ENCODE measurements at regions not wholly inside any gene's neighbourhood (a gene's known extent, or its start where the extent isn't known, plus 50 kb on each side); places are given as distances from the start of the nearest gene placed in this dataset.

DNA sequence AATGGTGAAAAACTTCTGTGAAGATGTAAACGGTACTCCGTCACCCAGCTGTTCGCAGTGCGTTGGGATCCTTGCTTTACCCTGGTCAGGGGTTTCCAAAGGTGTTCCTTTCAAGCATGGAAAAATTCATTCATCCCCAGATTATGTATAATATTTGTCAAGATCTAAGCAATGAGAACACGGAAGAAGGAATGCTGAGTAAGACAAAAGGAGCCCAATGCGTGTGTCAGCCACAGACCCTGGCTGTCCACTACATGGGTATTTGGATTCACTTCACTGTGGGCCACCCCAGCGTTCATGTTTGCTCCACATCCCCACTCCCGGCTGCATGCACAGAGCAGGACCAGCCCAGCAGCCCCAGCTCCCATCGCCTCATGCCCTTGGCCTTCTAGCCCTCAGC, 241.3 kb upstream of the CELF2 start:
- no peak for DNase-seq (ENCODE audit: low read depth)
- H3K4me3 ChIP-seq (ENCODE audit: low read depth, low read length): no peak overlapping the region
- TF ChIP-seq, protein P1, sequence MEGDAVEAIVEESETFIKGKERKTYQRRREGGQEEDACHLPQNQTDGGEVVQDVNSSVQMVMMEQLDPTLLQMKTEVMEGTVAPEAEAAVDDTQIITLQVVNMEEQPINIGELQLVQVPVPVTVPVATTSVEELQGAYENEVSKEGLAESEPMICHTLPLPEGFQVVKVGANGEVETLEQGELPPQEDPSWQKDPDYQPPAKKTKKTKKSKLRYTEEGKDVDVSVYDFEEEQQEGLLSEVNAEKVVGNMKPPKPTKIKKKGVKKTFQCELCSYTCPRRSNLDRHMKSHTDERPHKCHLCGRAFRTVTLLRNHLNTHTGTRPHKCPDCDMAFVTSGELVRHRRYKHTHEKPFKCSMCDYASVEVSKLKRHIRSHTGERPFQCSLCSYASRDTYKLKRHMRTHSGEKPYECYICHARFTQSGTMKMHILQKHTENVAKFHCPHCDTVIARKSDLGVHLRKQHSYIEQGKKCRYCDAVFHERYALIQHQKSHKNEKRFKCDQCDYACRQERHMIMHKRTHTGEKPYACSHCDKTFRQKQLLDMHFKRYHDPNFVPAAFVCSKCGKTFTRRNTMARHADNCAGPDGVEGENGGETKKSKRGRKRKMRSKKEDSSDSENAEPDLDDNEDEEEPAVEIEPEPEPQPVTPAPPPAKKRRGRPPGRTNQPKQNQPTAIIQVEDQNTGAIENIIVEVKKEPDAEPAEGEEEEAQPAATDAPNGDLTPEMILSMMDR (IDR thresholded peaks at IDR 0.05; ENCODE audit: insufficient read depth, low read depth, low read length): no peak

GRCh38 chr10:10777279-10777678, 240.4 kb upstream of the CELF2 start:
- no peak for DNase-seq (ENCODE audit: low read depth)
- TF ChIP-seq, protein P1 (IDR thresholded peaks at IDR 0.05; ENCODE audit: insufficient read depth, low read depth, low read length): no peak
- H3K4me3 ChIP-seq (ENCODE audit: low read depth, low read length): no peak overlapping the region

- DNase-seq (ENCODE audit: low read depth): no peak
- no peak overlapping the region for H3K4me3 ChIP-seq (ENCODE audit: low read depth, low read length)
- TF ChIP-seq, protein P1 (IDR thresholded peaks at IDR 0.05; ENCODE audit: insufficient read depth, low read depth, low read length): no peak
These were observed 239.9 kb upstream of the CELF2 start for GRCh38 chr10:10777723-10778122.

- no peak for DNase-seq (ENCODE audit: low read depth)
- TF ChIP-seq, protein P1 (IDR thresholded peaks at IDR 0.05; ENCODE audit: insufficient read depth, low read depth, low read length): no peak
These were observed 238.7 kb upstream of the CELF2 start for GRCh38 chr10:10778959-10779358.

DNA sequence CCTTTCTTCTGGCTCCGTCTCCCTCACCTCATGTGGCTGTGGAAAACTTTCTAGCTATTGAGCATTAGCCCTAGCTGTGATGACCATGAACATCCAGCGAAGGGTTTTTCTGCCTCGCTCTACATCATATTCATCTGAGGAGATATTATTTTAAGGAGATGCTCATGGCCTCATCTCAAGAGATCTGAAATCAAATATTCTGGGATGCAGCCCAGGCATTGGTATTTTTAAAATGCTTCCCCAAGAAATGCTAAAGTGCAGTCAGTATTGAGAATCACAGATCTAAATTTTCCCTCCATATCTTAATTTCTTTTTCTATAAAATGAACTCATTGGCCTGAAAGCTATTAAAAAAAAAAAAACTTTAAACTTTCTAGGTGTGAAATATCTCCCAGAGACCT, 238.2 kb upstream of the CELF2 start:
- TF ChIP-seq, protein P1 (IDR thresholded peaks at IDR 0.05; ENCODE audit: insufficient read depth, low read depth, low read length): no peak
- H3K4me3 ChIP-seq (ENCODE audit: low read depth, low read length): no peak overlapping the region
- no peak for DNase-seq (ENCODE audit: low read depth)

More at GRCh38 chr10:10778959-10779358, 238.7 kb upstream of the CELF2 start:
- H3K4me3 ChIP-seq (ENCODE audit: low read depth, low read length): no peak overlapping the region

DNA sequence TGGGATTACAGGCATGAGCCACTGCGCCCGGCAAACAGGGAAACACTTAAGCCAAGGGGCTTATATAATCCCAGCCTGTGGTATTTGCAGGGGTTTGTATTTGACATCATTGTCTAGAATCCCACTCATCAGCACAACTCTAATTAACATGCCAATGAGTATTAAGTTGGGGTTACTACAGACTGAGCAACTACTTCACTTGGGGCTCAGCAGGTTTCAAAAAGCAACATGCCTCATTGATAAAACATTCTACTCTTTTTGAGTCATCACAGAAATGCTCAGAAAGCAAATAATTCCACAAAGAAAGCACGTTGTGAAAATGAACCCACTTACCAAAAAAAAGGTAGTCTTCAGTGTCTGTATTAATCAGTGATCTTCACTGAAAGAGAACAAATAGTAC, 236.9 kb upstream of the CELF2 start:
- no peak for DNase-seq (ENCODE audit: low read depth)
- TF ChIP-seq, protein P1 (IDR thresholded peaks at IDR 0.05; ENCODE audit: insufficient read depth, low read depth, low read length): no peak
- H3K4me3 ChIP-seq (ENCODE audit: low read depth, low read length): no peak overlapping the region

- peak; percentile 30 for DNase-seq (ENCODE audit: low read depth)
- H3K4me3 ChIP-seq (ENCODE audit: low read depth, low read length): no peak overlapping the region
- TF ChIP-seq, protein P1 (IDR thresholded peaks at IDR 0.05; ENCODE audit: insufficient read depth, low read depth, low read length): no peak
These were observed 235.1 kb upstream of the CELF2 start for GRCh38 chr10:10782603-10783002.
